ENCODE measurements at regions not wholly inside any gene's neighbourhood (a gene's known extent, or its start where the extent isn't known, plus 50 kb on each side); places are given as distances from the start of the nearest gene placed in this dataset.

DNA sequence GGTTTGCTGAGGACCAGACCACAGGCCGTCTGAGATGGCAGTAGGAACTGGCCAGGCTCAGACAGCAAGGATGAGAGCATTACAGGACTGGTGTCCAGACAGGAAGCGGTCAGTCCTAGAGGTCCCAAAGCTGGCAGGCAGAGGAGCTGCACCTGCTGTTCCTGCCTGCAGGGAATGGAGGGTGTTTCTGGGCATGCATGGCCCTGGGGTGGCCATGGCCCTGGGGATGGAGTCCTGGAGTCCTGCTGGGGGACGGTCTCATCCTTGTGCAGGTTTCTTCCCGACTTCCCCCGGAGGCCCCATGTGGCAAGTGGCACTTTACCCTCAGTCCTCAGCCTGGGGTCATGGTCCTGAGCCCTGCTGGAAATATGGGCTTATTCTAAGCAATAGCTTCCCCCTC lies 274.9 kb upstream of the ADARB2 start:
- TF ChIP-seq, protein P1, sequence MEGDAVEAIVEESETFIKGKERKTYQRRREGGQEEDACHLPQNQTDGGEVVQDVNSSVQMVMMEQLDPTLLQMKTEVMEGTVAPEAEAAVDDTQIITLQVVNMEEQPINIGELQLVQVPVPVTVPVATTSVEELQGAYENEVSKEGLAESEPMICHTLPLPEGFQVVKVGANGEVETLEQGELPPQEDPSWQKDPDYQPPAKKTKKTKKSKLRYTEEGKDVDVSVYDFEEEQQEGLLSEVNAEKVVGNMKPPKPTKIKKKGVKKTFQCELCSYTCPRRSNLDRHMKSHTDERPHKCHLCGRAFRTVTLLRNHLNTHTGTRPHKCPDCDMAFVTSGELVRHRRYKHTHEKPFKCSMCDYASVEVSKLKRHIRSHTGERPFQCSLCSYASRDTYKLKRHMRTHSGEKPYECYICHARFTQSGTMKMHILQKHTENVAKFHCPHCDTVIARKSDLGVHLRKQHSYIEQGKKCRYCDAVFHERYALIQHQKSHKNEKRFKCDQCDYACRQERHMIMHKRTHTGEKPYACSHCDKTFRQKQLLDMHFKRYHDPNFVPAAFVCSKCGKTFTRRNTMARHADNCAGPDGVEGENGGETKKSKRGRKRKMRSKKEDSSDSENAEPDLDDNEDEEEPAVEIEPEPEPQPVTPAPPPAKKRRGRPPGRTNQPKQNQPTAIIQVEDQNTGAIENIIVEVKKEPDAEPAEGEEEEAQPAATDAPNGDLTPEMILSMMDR (conservative IDR thresholded peaks at IDR 0.05) = no peak
- Mint-ChIP-seq H3K27ac (no peak overlapping the region), H3K9me3 (no peaks in the 10 kb centered on the region), H3K4me3 (no peak overlapping the region), H3K27me3 (peaks cover 12% of the 10 kb centered on the region), H3K4me1 (ENCODE audit: unreplicated experiment) (no peaks in the 10 kb centered on the region), H3K36me3 (no peaks in the 10 kb centered on the region)
- DNase-seq (ENCODE audit: extremely low spot score, unreplicated experiment) = no peak

- peaks cover 11% of the 10 kb centered on the region for H3K27me3 Mint-ChIP-seq
- H3K9me3 Mint-ChIP-seq = no peaks in the 10 kb centered on the region
- no peaks in the 10 kb centered on the region for H3K4me1 Mint-ChIP-seq (ENCODE audit: unreplicated experiment)
- no peak for DNase-seq (ENCODE audit: extremely low spot score, unreplicated experiment)
- H3K36me3 Mint-ChIP-seq = no peaks in the 10 kb centered on the region
- H3K27ac Mint-ChIP-seq = no peak overlapping the region
- no peak overlapping the region for H3K4me3 Mint-ChIP-seq
- TF ChIP-seq, protein P1 (conservative IDR thresholded peaks at IDR 0.05) = no peak
These were observed 273.9 kb upstream of the ADARB2 start for GRCh38 chr10:2011106-2011716.

- DNase-seq (ENCODE audit: extremely low spot score, unreplicated experiment) = no peak
- Mint-ChIP-seq H3K36me3 (no peaks in the 10 kb centered on the region), H3K4me1 (ENCODE audit: unreplicated experiment) (no peaks in the 10 kb centered on the region), H3K9me3 (no peaks in the 10 kb centered on the region), H3K27ac (no peak overlapping the region), H3K4me3 (no peak overlapping the region), H3K27me3 (peaks cover 16% of the 10 kb centered on the region)
- TF ChIP-seq, protein P1 (conservative IDR thresholded peaks at IDR 0.05) = no peak
These were observed 268.2 kb upstream of the ADARB2 start for GRCh38 chr10:2005546-2005945.

GRCh38 chr10:1992930-1993329 lies 255.6 kb upstream of the ADARB2 start:
- H3K36me3 Mint-ChIP-seq = no peaks in the 10 kb centered on the region
- H3K4me1 Mint-ChIP-seq (ENCODE audit: unreplicated experiment) = no peaks in the 10 kb centered on the region
- peaks cover 22% of the 10 kb centered on the region for H3K27me3 Mint-ChIP-seq
- peaks cover 6% of the 10 kb centered on the region for H3K9me3 Mint-ChIP-seq
- no peak overlapping the region for H3K4me3 Mint-ChIP-seq
- H3K27ac Mint-ChIP-seq = no peak overlapping the region
- no peak for DNase-seq (ENCODE audit: extremely low spot score, unreplicated experiment)
- TF ChIP-seq, protein P1 (conservative IDR thresholded peaks at IDR 0.05) = no peak

DNA sequence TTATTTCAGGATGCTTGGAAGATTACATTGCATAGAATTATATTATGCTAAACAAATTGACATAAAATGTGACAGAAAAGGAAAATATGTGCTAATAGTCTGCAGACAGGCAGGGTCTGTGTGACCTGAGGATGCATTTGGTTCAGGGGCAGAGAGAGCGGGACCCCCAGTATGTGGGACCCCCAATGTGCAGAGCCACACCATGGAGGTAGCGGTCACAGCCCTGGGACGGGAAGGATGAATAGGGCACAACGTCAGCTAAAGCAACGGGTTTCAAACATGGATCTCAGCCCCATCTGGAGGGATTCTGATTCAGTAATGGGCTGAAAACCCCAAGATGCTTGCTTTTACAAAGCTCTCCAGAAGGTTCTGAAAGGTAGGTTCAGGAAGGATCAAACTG lies 251.8 kb upstream of the ADARB2 start:
- H3K4me1 Mint-ChIP-seq (ENCODE audit: unreplicated experiment) = no peaks in the 10 kb centered on the region
- H3K36me3 Mint-ChIP-seq = no peaks in the 10 kb centered on the region
- peaks cover 14% of the 10 kb centered on the region for H3K27me3 Mint-ChIP-seq
- TF ChIP-seq, protein P1 (conservative IDR thresholded peaks at IDR 0.05) = no peak
- H3K9me3 Mint-ChIP-seq = no peaks in the 10 kb centered on the region
- DNase-seq (ENCODE audit: extremely low spot score, unreplicated experiment) = no peak
- no peak overlapping the region for H3K4me3 Mint-ChIP-seq
- no peak overlapping the region for H3K27ac Mint-ChIP-seq

- TF ChIP-seq, protein P1 (conservative IDR thresholded peaks at IDR 0.05) = no peak
- no peaks in the 10 kb centered on the region for H3K36me3 Mint-ChIP-seq
- H3K4me1 Mint-ChIP-seq (ENCODE audit: unreplicated experiment) = no peaks in the 10 kb centered on the region
- H3K27ac Mint-ChIP-seq = no peak overlapping the region
- DNase-seq (ENCODE audit: extremely low spot score, unreplicated experiment) = no peak
- no peaks in the 10 kb centered on the region for H3K9me3 Mint-ChIP-seq
- H3K4me3 Mint-ChIP-seq = no peak overlapping the region
- H3K27me3 Mint-ChIP-seq = peaks cover 13% of the 10 kb centered on the region
These were observed 244.7 kb upstream of the ADARB2 start for GRCh38 chr10:1981976-1982375.
